SK-N-SH (cell line): ENCODE measurements at regions not wholly inside any gene's neighbourhood (a gene's known extent, or its start where the extent isn't known, plus 50 kb on each side); places are given as distances from the start of the nearest gene placed in this dataset.

Experiments
- CTCF ChIA-PET: fragments of 300-600, 350-600 bp; formaldehyde crosslinking; extraction: SDS; loops from one replicate; lab custom pipeline; 2021; lab: Yijun Ruan, JAX
- POLR2A ChIA-PET: fragments of 350-600 bp; sonication (Branson Sonifier 250); formaldehyde crosslinking; extraction: SDS; loops from one replicate; lab custom pipeline; 2020; ENCODE audit warnings: antibody characterized with exemption, inconsistent platforms; lab: Yijun Ruan, JAX
- DNase-seq: peaks from one replicate; pipeline ENCODE4 v3.0.0; 2012
- H2AFZ ChIP-seq: fragments of 200-600 bp; sonication (generic); 2 replicates; pipeline ENCODE4 v1.8.1; 2016; ENCODE audit warnings: antibody characterized with exemption, mild to moderate bottlenecking, low read depth
- H3F3A ChIP-seq: fragments of 200-600 bp; sonication (generic); replicated peaks from 2 replicates; pipeline ENCODE3; 2016; ENCODE audit warnings: antibody characterized with exemption, mild to moderate bottlenecking; ENCODE audit not compliant: insufficient read depth
- H3K27ac ChIP-seq, 2 experiments: fragments of 200-500 bp in 1 of 2; fragments of 200-600 bp in 1 of 2; sonication (Bioruptor generic) in 1 of 2; sonication (generic), shearing (Covaris generic) in 1 of 2; 2 replicates each; pipeline versions ENCODE4 v1.5.1 to v1.6.1; 2014 to 2016; ENCODE audit warnings: low read depth in 2 of 2, inconsistent platforms in 1 of 2, low read length in 1 of 2, mild to moderate bottlenecking in 1 of 2, mixed read lengths in 1 of 2
- H3K27me3 ChIP-seq: fragments of 200-600 bp; sonication (generic), shearing (Covaris generic); 2 replicates; pipeline ENCODE4 v1.6.1; 2016; ENCODE audit warnings: mixed run types; ENCODE audit not compliant: insufficient read depth
- H3K36me3 ChIP-seq, 2 experiments: fragments of 200-500 bp in 1 of 2; fragments of 200-600 bp in 1 of 2; sonication (Bioruptor generic) in 1 of 2; sonication (generic) in 1 of 2; replicated peaks in 1 of 2; 2 replicates each; pipeline versions ENCODE3 to v1.5.1; 2014 to 2016; ENCODE audit warnings: low read length in 1 of 2, mild to moderate bottlenecking in 1 of 2; ENCODE audit not compliant: insufficient read depth in 2 of 2, control insufficient read depth in 1 of 2
- H3K4me1 ChIP-seq, 2 experiments: fragments of 200-500 bp in 1 of 2; fragments of 200-600 bp in 1 of 2; sonication (Bioruptor generic) in 1 of 2; sonication (generic), shearing (Covaris generic) in 1 of 2; 2 replicates each; pipeline versions ENCODE4 v1.5.1 to v1.6.1; 2014 to 2016; ENCODE audit warnings: low read depth in 1 of 2, low read length in 1 of 2, mixed run types in 1 of 2; ENCODE audit not compliant: insufficient read depth in 2 of 2, control insufficient read depth in 1 of 2
- H3K4me2 ChIP-seq: fragments of 200-600 bp; sonication (generic), shearing (Covaris generic); 2 replicates; pipeline ENCODE4 v1.6.1; 2017; ENCODE audit warnings: mixed run types
- H3K4me3 ChIP-seq, 2 experiments: fragments of 200-500 bp in 1 of 2; fragments of 200-600 bp in 1 of 2; sonication (Bioruptor generic) in 1 of 2; sonication (generic), shearing (Covaris generic) in 1 of 2; 2 replicates each; pipeline versions ENCODE4 v1.5.1 to v1.8.1; 2014 to 2016; ENCODE audit warnings: low read depth in 2 of 2, inconsistent platforms in 1 of 2, low read length in 1 of 2, mild to moderate bottlenecking in 1 of 2, mixed read lengths in 1 of 2, moderate library complexity in 1 of 2
- H3K79me2 ChIP-seq: fragments of 200-600 bp; sonication (generic); 2 replicates; pipeline ENCODE4 v1.8.1; 2017; ENCODE audit warnings: mild to moderate bottlenecking; ENCODE audit not compliant: insufficient read depth
- H3K9ac ChIP-seq: fragments of 200-600 bp; sonication (generic); 2 replicates; pipeline ENCODE4 v1.6.1; 2017; ENCODE audit warnings: mixed run types
- H3K9me2 ChIP-seq: fragments of 200-600 bp; sonication (generic); 2 replicates; pipeline ENCODE4 v1.6.1; 2017; ENCODE audit warnings: mixed run types
- H3K9me3 ChIP-seq: fragments of 200-600 bp; sonication (generic); 2 replicates; pipeline ENCODE4 v1.6.1; 2017; ENCODE audit warnings: mixed run types, mild to moderate bottlenecking, moderate library complexity
- H4K20me1 ChIP-seq: fragments of 200-600 bp; sonication (generic); 2 replicates; pipeline ENCODE4 v1.6.1; 2017; ENCODE audit warnings: mild to moderate bottlenecking, mixed run types; ENCODE audit not compliant: insufficient read depth
- CTCF ChIP-seq: fragments of 200-600 bp; sonication (generic); IDR thresholded peaks from 2 replicates; pipeline ENCODE4 v1.6.1; 2017; ENCODE audit warnings: antibody characterized with exemption, mild to moderate bottlenecking, moderate library complexity
- ELF1 ChIP-seq: IDR thresholded peaks from 2 replicates; pipeline ENCODE4 v1.4.0; 2012
- EP300 ChIP-seq, 2 experiments: IDR thresholded peaks; 2 replicates each; pipeline versions ENCODE4 v1.4.0 to v1.6.1; 2012; ENCODE audit warnings: borderline replicate concordance in 1 of 2, low read depth in 1 of 2, low read length in 1 of 2
- EZH2phosphoT487 ChIP-seq: fragments of 200-600 bp; sonication (generic); IDR thresholded peaks from 2 replicates; pipeline ENCODE4 v1.6.1; 2017; ENCODE audit warnings: low read depth, mixed run types, mild to moderate bottlenecking, antibody characterized with exemption, moderate library complexity, borderline replicate concordance
- FOSL2 ChIP-seq: IDR thresholded peaks from 2 replicates; pipeline ENCODE4 v1.4.0; 2012; ENCODE audit warnings: low read depth, mild to moderate bottlenecking, moderate library complexity, borderline replicate concordance
- FOXJ3 ChIP-seq: sonication (generic); formaldehyde crosslinking; IDR thresholded peaks from 2 replicates; pipeline ENCODE4 v1.5.1; 2020; ENCODE audit warnings: mild to moderate bottlenecking, missing genetic modification reagents
- GABPA ChIP-seq: IDR thresholded peaks from 2 replicates; pipeline ENCODE4 v1.4.0; 2012; ENCODE audit warnings: low read depth, mild to moderate bottlenecking
- JUND ChIP-seq: IDR thresholded peaks from 2 replicates; pipeline ENCODE4 v1.4.0; 2012
- MEF2A ChIP-seq: IDR thresholded peaks from 2 replicates; pipeline ENCODE4 v1.4.0; 2012; ENCODE audit warnings: low read depth, borderline replicate concordance
- MXI1 ChIP-seq: IDR thresholded peaks from 2 replicates; pipeline ENCODE4 v1.6.1; 2012; ENCODE audit warnings: mild to moderate bottlenecking, low read depth, low read length, improper control_type of control experiment
- NFIC ChIP-seq: IDR thresholded peaks from 2 replicates; pipeline ENCODE4 v1.4.0; 2012; ENCODE audit warnings: borderline replicate concordance
- NRF1 ChIP-seq: IDR thresholded peaks from 2 replicates; pipeline ENCODE4 v1.6.1; 2012; ENCODE audit warnings: low read depth, mild to moderate bottlenecking, low read length
- PBX3 ChIP-seq: IDR thresholded peaks from 2 replicates; pipeline ENCODE4; 2012
- REST ChIP-seq: IDR thresholded peaks from 2 replicates; pipeline ENCODE4 v1.6.1; 2012; ENCODE audit warnings: mild to moderate bottlenecking, low read depth, low read length, moderate library complexity
- RFX5 ChIP-seq: IDR thresholded peaks from 2 replicates; pipeline ENCODE4 v1.6.1; 2012; ENCODE audit warnings: mild to moderate bottlenecking, improper control_type of control experiment, low read length
- SIN3A ChIP-seq: IDR thresholded peaks from 2 replicates; pipeline ENCODE4 v1.6.1; 2012; ENCODE audit warnings: low read depth, mild to moderate bottlenecking, low read length, moderate library complexity, borderline replicate concordance
- SMC3 ChIP-seq: IDR thresholded peaks from 2 replicates; pipeline ENCODE4 v1.6.1; 2012; ENCODE audit warnings: low read depth, low read length, improper control_type of control experiment
- TEAD4 ChIP-seq: IDR thresholded peaks from 2 replicates; pipeline ENCODE4 v1.4.0; 2012; ENCODE audit warnings: mild to moderate bottlenecking, borderline replicate concordance; ENCODE audit not compliant: insufficient read depth
- USF2 ChIP-seq: fragments of 150-350 bp; IDR thresholded peaks from 2 replicates; pipeline ENCODE4 v1.6.1; 2017; ENCODE audit warnings: antibody characterized with exemption, low read length, low read depth, borderline replicate concordance
- ZBTB33 ChIP-seq: IDR thresholded peaks from 2 replicates; pipeline ENCODE4 v1.4.0; 2012; ENCODE audit warnings: low read depth, borderline replicate concordance
- WGBS: methylation state at CpG from one replicate; pipeline ENCODE4 v1.1.6; 2017; ENCODE audit warnings: low lambda C conversion rate; 5-methylcytosine and 5-hydroxymethylcytosine counted together

- POLR2A ChIA-PET = no interaction called here
- Histone ChIP-seq H3K9me2 (no peaks in the 10 kb centered on the region), H3K4me2 (no peak overlapping the region)
Measured at GRCh38 chr1:79777481-79778219, 771.1 kb upstream of the ADGRL4 start.

More at GRCh38 chr1:79777481-79778219, 771.1 kb upstream of the ADGRL4 start:
- no peaks in the 10 kb centered on the region for H3F3A ChIP-seq
- no peaks in the 10 kb centered on the region for H3K4me1 ChIP-seq
- H3K9ac ChIP-seq = no peak overlapping the region
- no peaks in the 10 kb centered on the region for H4K20me1 ChIP-seq
- DNase-seq = no peak
- H3K9me3 ChIP-seq = no peaks in the 10 kb centered on the region
- H3K79me2 ChIP-seq = no peaks in the 10 kb centered on the region
- CTCF ChIA-PET = no interaction called here
- WGBS = 80% methylated on average over 2 of the region's 2 CpGs
- H3K36me3 ChIP-seq = no peaks in the 10 kb centered on the region
- H3K27ac ChIP-seq = no peak overlapping the region
- TF ChIP-seq NFIC (no peak), USF2 (no peak), CTCF (no peak), JUND (no peak), SMC3 (no peak), RFX5 (no peak), MEF2A (no peak), NRF1 (no peak), SIN3A (no peak), ELF1 (no peak), FOSL2 (no peak), ZBTB33 (no peak), GABPA (no peak), TEAD4 (no peak), EZH2phosphoT487 (no peak), MXI1 (no peak), FOXJ3 (CRISPR knock-in tag) (no peak), EP300 (IDR thresholded peaks at IDR 0.05; ENCODE audit: borderline replicate concordance in 1 of 2, low read depth in 1 of 2, low read length in 1 of 2) (no peak), PBX3 (no peak), REST (no peak)
- no peak overlapping the region for H2AFZ ChIP-seq
- H3K4me3 ChIP-seq = no peak overlapping the region
- H3K27me3 ChIP-seq = no peaks in the 10 kb centered on the region
